HPDE6-E6E7 (cell line): ENCODE measurements at regions not wholly inside any gene's neighbourhood (a gene's known extent, or its start where the extent isn't known, plus 50 kb on each side); places are given as distances from the start of the nearest gene placed in this dataset.
"Not testable (repeated sequence)": the region's sequence is repeated elsewhere in the genome, so short reads cannot be mapped to it uniquely, and the experiment has no call there.

Experiments
- DNase-seq: peaks from one replicate; pipeline ENCODE4 v3.0.0; 2011; ENCODE audit warnings: missing footprints; ENCODE audit errors: extremely low spot score

DNA sequence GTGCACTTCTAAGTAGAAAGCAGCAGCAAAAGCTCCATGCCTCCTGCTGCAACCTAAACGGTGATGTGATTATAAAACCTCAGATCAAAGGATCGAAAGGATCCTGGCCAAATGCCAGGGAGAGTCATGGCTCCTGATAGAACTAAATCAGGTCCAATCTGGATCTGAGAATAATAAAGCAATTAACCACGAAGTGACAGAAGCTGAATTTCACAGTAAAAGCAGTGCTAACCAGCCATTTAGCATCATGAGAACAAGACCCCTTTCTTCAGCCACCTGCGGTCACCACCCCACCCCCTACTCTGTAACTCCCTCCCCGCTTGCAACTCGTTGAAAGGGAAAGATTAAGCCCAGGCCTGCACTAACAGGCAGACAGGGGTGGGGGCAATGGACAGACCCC is 748.7 kb downstream of the BCL11A start:
- DNase-seq, result no peak

GRCh38 chr2:59803586-59803985 is 749.9 kb downstream of the BCL11A start:
- no peak for DNase-seq

- no peak for DNase-seq
Observed at GRCh38 chr2:59798687-59799232, 754.7 kb downstream of the BCL11A start.

GRCh38 chr2:59791004-59791618 is 762.3 kb downstream of the BCL11A start:
- no peak for DNase-seq

- no peak for DNase-seq
Observed at GRCh38 chr2:59790186-59791003, 763.1 kb downstream of the BCL11A start.

DNA sequence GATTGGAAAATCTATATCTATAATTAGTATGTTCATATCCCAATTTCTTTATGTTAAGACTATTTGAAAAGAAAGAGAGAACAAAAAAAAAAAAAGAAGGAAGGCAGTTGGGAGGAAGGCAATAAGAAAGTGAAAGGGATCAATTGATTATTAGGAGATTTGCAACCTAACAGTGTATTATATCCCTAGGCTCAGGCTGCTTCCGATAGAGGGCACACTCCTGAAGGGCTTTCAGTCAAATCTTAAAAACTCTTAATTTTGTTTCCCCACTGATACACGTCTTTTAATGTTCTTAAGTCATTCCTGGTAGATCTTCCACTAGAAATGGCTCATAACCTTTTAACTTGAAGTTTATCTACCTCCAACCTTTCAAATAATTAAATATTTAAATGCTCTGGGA is 763.9 kb downstream of the BCL11A start:
- no peak for DNase-seq

DNA sequence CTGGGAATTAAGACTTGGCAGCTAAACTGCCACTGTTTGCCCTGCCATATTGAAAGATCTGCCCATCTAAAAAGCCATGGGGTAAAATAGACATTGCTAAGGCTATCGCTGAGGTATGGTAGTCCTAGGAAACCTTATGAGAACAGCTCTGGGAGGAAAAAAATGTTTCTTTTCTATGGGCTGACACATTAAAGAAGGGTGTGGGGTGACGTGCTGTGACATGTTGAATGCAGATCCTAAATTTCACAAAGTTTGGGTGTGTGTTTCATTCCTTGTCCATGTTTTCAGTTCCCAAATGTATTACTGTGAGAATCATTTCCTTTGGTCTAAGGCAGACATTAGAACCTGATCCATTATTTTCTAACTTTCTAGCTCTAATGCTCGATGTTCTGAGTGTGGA is 766.4 kb downstream of the BCL11A start:
- no peak for DNase-seq

DNA sequence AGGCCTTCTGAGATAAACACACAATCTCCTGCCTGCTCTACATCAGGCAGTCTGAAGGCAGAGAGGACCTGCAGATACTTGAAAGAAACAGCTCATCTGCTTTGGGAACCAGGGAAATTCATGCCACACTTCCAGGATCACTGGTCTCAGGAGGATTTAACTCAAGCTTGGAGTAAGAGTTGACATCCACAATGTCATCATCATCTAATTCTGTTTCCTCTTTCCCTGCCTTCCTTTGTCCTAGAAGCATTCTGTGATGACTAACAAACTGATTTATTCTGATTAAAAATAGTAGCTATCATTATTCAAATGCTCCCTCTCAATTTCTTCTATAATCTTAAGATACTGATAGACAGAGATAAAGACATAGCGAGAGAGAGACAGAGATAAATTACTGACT is 766.8 kb downstream of the BCL11A start:
- DNase-seq, result no peak

DNA sequence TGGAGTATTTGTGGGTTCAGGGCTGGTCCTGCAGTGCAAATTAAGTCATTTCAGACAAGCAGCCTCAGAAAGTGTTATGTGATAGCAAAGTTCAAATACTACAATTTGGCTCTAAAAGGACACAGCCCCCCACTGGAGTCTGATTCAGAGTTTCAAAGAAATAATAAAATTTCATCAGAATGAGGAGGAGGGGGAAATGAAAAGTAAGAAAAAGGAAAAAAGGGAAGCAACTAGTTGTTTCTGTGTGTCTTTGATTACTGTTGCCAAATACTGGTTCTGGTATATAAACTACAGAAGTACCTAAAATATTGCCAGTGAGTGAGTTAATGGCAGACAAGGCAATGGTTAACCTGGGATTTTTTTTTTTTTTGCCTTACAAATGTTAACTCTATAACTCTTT is 773.9 kb downstream of the BCL11A start:
- no peak for DNase-seq

DNA sequence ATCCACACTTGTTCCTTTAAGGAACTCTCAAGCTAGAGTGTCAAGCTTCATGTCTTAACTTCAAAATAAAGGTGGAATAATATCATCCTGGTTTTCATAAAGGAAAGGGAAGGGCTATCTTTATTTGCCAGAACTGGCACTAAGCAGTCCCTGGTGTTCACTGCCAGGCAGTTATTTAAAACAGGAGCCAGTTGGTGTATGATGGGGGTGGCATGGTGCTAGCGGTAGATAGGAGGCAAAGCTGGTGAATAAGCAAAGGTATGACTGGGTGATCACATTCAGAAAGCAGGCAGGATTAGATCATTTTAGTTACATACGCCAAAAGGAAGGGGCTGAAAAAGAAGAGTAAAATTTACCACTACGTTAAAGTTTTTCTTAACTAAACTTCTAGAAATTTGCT is 776.3 kb downstream of the BCL11A start:
- DNase-seq, result no peak

DNA sequence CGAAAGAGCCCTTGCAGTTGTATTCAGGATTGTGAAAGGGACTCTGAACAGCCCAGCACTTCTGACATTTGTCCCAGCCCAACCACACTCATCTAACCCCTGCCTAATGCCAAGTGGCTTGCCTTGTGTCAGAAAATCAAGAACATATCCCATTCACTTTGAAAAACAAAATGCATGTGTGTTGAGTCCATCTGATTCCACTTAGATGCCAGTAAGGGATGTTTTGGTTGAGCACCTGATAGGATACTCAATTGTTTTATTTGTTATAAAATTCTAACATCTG is 776.8 kb downstream of the BCL11A start:
- no peak for DNase-seq

DNA sequence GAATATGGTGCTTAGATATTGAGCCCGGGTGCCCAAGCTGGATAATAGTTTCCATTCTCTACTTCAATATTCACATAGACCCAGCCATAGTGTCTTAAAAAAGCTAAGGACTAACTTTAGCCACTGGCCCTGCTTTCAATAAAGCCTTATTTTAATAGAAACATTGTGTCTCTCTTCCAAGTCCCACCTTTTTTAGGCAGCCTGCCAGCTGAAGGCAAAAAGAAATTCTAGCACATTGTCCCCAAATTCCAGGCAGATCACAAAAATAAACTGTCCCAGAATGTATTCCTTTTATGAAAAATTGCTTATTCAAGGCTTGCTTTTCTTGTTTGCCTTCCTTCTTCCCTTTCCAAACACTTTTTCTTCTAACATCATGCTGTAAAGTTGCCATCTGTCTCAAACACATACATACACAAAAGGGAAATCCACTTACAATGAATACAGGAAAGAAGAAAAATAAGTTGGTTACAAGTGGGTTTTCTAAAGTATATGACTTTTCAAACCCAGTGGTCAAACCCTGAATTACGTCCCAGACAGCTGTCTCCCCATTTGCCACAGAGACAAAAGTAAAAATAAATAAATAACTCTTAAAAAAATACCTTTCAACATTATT is 778.5 kb downstream of the BCL11A start:
- no peak for DNase-seq

- DNase-seq, result no peak
Observed at GRCh38 chr2:59770651-59771050, 782.8 kb downstream of the BCL11A start.

GRCh38 chr2:59761966-59762365 is 791.5 kb downstream of the BCL11A start:
- no peak for DNase-seq

DNA sequence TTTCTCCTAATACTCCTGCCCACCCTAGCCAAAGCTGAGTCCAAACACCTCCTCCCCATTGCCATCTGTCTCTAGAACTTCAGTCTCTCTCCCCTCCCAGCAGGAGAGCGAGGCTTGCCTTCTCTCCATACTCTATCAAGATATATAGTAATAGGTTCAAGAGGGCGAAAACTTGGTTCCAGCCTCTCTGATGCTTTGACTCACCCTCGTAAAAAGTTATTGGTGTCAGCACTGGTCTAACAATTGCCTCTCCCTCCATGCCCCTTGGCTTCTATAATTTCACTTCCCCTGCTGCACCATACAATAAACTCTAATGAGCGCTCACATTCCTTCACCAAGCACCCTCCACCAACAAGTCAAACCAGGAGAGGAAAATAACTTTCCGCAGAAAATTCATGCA is 797.3 kb downstream of the BCL11A start:
- DNase-seq, result no peak

GRCh38 chr2:59754011-59754735 is 799.3 kb downstream of the BCL11A start:
- DNase-seq, result no peak

GRCh38 chr2:59752512-59752911 is 800.9 kb downstream of the BCL11A start:
- DNase-seq, result no peak

- DNase-seq, result no peak
Observed at GRCh38 chr2:59752071-59752470, 801.4 kb downstream of the BCL11A start.

- not testable (repeated sequence) for DNase-seq
Observed at GRCh38 chr2:59751214-59751613, 802.2 kb downstream of the BCL11A start.

DNA sequence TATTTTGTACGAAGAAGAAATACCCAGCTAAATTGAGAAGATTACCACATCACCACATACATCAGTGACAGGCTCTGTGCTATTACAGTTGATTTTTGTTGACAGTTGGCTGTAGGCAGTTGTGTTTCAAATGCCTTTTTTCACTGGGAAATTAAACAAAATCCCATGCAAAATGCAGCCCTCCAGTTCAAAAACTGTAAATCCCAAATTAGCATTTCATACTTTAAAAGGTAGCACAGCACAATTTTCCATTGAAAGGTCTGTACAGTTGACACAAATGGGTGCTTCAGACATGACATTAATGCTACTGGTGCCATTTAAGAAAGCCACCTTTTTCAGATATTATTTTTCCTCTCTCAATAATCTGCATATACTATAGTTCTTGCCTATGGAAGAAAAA is 807.2 kb downstream of the BCL11A start:
- no peak for DNase-seq

DNA sequence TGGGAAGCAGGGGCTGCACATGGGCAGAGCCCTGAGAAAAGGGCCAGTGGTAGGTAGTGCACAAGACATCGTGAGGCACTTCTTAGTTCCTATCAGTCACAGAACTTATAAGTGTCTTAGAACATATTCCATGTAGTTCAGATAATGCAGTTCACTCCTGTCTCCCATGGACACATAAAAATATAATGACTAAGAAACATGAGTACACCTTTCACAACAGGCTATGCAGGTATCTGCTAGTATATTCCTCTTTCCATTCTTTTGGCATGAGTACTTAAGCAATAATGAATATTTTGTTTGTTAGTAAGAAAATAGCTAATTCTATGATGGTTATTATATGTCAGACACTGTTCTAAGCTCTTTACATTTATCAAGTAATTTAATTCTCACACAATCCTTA is 808.4 kb downstream of the BCL11A start:
- no peak for DNase-seq

GRCh38 chr2:59744436-59744835 is 809.0 kb downstream of the BCL11A start:
- DNase-seq, result no peak
